HL-60 (cell line): ENCODE measurements at regions not wholly inside any gene's neighbourhood (a gene's known extent, or its start where the extent isn't known, plus 50 kb on each side); places are given as distances from the start of the nearest gene placed in this dataset.

Experiments
- DNase-seq, 2 experiments: peaks; one replicate each; pipeline ENCODE4 v3.0.0-alpha.2; 2010 to 2020; ENCODE audit warnings: low read depth in 1 of 2, low spot score in 1 of 2
- H3K27ac ChIP-seq: fragments of 250-450 bp; sonication (Bioruptor Pico); replicated peaks from 2 replicates; pipeline ENCODE4 v1.5.1; 2020; ENCODE audit warnings: mild to moderate bottlenecking, moderate library complexity
- H3K27me3 ChIP-seq: fragments of 250-450 bp; sonication (Bioruptor Pico); 2 replicates; pipeline ENCODE4 v1.5.1; 2021; ENCODE audit warnings: mild to moderate bottlenecking, moderate library complexity; ENCODE audit not compliant: insufficient read depth, poor library complexity, severe bottlenecking
- H3K4me3 ChIP-seq: replicated peaks from 2 replicates; pipeline ENCODE4 v1.5.1; 2011; ENCODE audit warnings: mild to moderate bottlenecking, control low read depth, low read length; ENCODE audit not compliant: insufficient read depth
- GABPA ChIP-seq: IDR thresholded peaks from 2 replicates; pipeline ENCODE4 v1.6.1; 2012; ENCODE audit warnings: low read depth
- POLR2AphosphoS5 ChIP-seq: IDR thresholded peaks from 2 replicates; pipeline ENCODE4 v1.6.1; 2012; ENCODE audit warnings: low read depth
- SPI1 ChIP-seq: IDR thresholded peaks from 2 replicates; pipeline ENCODE4 v1.6.1; 2012; ENCODE audit warnings: low read depth, mild to moderate bottlenecking, borderline replicate concordance
- TF ChIP-seq, protein P1 (sequence below): IDR thresholded peaks from 2 replicates; pipeline ENCODE4 v1.6.1; 2012; ENCODE audit warnings: low read depth; ENCODE audit not compliant: insufficient replicate concordance
- TF ChIP-seq, protein P2 (sequence below): IDR thresholded peaks from one replicate; pipeline ENCODE4 v1.5.1; 2011; ENCODE audit warnings: low read length, control low read depth, inconsistent platforms; ENCODE audit not compliant: insufficient read depth

DNA sequence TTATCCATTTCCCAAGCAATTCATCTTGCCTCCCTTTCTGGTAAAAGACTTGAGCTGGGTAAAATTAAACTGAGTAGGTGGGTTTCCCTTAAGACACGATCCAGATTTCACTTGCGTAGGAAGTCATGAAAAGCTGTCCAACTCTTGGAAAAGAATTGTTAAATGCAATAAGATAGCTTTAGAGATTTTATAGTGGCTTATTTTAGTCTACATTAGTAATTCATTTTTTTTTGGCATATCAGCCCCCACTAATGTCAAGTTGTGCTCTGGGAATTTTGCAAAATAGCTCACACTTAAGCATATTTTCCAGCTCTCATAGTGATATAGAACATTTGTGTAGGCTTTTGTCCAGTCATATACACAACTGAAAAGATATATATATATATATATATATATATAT, 344.7 kb upstream of the FIGN start:
- no peak for DNase-seq
- no peaks in the 10 kb centered on the region for H3K27me3 ChIP-seq
- H3K4me3 ChIP-seq: no peak overlapping the region
- H3K27ac ChIP-seq: no peak overlapping the region
- no peak for TF ChIP-seq GABPA
- TF ChIP-seq, protein P1, sequence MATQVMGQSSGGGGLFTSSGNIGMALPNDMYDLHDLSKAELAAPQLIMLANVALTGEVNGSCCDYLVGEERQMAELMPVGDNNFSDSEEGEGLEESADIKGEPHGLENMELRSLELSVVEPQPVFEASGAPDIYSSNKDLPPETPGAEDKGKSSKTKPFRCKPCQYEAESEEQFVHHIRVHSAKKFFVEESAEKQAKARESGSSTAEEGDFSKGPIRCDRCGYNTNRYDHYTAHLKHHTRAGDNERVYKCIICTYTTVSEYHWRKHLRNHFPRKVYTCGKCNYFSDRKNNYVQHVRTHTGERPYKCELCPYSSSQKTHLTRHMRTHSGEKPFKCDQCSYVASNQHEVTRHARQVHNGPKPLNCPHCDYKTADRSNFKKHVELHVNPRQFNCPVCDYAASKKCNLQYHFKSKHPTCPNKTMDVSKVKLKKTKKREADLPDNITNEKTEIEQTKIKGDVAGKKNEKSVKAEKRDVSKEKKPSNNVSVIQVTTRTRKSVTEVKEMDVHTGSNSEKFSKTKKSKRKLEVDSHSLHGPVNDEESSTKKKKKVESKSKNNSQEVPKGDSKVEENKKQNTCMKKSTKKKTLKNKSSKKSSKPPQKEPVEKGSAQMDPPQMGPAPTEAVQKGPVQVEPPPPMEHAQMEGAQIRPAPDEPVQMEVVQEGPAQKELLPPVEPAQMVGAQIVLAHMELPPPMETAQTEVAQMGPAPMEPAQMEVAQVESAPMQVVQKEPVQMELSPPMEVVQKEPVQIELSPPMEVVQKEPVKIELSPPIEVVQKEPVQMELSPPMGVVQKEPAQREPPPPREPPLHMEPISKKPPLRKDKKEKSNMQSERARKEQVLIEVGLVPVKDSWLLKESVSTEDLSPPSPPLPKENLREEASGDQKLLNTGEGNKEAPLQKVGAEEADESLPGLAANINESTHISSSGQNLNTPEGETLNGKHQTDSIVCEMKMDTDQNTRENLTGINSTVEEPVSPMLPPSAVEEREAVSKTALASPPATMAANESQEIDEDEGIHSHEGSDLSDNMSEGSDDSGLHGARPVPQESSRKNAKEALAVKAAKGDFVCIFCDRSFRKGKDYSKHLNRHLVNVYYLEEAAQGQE: no peak
- TF ChIP-seq, protein P2, sequence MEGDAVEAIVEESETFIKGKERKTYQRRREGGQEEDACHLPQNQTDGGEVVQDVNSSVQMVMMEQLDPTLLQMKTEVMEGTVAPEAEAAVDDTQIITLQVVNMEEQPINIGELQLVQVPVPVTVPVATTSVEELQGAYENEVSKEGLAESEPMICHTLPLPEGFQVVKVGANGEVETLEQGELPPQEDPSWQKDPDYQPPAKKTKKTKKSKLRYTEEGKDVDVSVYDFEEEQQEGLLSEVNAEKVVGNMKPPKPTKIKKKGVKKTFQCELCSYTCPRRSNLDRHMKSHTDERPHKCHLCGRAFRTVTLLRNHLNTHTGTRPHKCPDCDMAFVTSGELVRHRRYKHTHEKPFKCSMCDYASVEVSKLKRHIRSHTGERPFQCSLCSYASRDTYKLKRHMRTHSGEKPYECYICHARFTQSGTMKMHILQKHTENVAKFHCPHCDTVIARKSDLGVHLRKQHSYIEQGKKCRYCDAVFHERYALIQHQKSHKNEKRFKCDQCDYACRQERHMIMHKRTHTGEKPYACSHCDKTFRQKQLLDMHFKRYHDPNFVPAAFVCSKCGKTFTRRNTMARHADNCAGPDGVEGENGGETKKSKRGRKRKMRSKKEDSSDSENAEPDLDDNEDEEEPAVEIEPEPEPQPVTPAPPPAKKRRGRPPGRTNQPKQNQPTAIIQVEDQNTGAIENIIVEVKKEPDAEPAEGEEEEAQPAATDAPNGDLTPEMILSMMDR: no peak
- TF ChIP-seq SPI1: no peak

DNA sequence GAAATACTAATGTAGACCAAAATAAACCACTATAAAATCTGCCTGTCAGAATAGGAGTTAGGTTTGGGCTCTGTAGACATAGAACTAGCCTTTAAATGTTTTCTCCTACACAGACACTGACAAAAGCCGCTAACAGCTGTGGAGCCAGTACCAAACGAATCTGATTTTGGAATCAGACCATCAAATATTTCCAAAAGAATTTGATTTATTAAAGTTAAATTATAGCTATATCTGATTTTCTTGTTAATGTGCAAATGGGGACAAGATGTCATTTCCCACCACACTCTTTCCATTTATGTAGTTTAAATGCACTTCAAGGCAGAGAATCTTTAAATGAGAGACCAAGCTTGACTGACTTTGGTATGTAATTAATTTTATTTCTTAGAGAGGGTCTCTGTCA, 343.4 kb upstream of the FIGN start:
- TF ChIP-seq SPI1 (no peak), POLR2AphosphoS5 (no peak), GABPA (no peak)
- TF ChIP-seq, protein P2: no peak
- TF ChIP-seq, protein P1: no peak
- H3K27me3 ChIP-seq: no peaks in the 10 kb centered on the region
- H3K27ac ChIP-seq: no peak overlapping the region
- no peak overlapping the region for H3K4me3 ChIP-seq
- DNase-seq: no peak

DNA sequence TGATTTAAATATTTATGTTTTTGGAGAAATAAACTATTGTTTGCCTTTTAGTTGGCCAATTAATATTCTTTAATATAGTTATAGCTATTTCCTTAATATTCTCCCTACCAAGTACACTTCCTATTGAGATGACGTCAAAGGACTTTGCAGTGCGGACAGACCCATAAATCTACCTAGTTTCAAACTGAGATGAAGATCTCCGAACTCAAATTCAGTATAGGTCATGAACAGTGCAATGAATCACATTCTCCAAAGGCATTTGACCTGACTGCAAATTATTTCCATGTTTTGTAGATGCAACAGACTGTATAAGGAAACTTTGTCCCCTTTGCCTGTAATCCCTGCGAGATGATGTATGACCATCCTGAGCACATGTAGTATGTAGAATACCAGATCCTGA, 342.6 kb upstream of the FIGN start:
- DNase-seq: no peak
- H3K27me3 ChIP-seq: no peaks in the 10 kb centered on the region
- no peak overlapping the region for H3K27ac ChIP-seq
- TF ChIP-seq, protein P2: no peak
- TF ChIP-seq, protein P1: no peak
- no peak for TF ChIP-seq SPI1
- no peak for TF ChIP-seq GABPA
- TF ChIP-seq POLR2AphosphoS5: no peak
- H3K4me3 ChIP-seq: no peak overlapping the region
